ENCODE measurements at regions not wholly inside any gene's neighbourhood (a gene's known extent, or its start where the extent isn't known, plus 50 kb on each side); places are given as distances from the start of the nearest gene placed in this dataset.

DNA sequence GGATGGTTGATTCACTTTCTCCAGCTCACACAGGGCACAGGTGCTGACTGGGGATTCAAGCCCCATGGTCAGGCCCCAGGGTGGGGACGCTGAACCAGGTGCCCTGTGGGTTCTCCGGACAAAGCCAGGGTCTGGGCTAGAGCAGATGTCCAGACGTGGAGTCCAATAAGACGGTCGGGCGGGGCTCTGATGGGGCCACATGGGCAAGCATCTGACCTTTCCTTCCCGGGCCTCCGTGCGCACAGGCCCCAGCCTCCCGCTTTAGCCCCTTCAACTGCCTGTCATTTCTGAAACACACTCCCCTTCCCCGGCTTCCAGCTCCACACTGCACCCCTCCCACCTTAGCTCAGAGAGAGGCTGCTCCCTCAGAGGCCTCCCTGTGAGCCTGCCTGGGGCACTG is 153.0 kb upstream of the PPP2R2D start:
- no peak overlapping the region for H3K27ac ChIP-seq (ENCODE audit: low read depth, low read length)
- H3K9me2 ChIP-seq (replicated peaks; ENCODE audit: control insufficient read depth, low read length) = no peaks in the 10 kb centered on the region
- H3F3A ChIP-seq (ENCODE audit: control insufficient read depth, insufficient read depth) = no peaks in the 10 kb centered on the region
- H3K36me3 ChIP-seq (ENCODE audit: control insufficient read depth, low read length) = no peaks in the 10 kb centered on the region
- H3K27me3 ChIP-seq (ENCODE audit: control insufficient read depth, low read length) = no peaks in the 10 kb centered on the region
- no peaks in the 10 kb centered on the region for H3K79me2 ChIP-seq (ENCODE audit: control insufficient read depth, low read length)
- H3K4me2 ChIP-seq (ENCODE audit: low read length) = no peak overlapping the region
- H3K4me3 ChIP-seq (ENCODE audit: low read length) = no peak overlapping the region
- H3K9me3 ChIP-seq (ENCODE audit: control insufficient read depth, insufficient read depth, low read length) = no peaks in the 10 kb centered on the region
- H4K20me1 ChIP-seq (ENCODE audit: control insufficient read depth, insufficient read depth, low read depth, low read length) = no peaks in the 10 kb centered on the region
- no peaks in the 10 kb centered on the region for H3K4me1 ChIP-seq (ENCODE audit: control insufficient read depth, low read length)
- TF ChIP-seq, protein P1, sequence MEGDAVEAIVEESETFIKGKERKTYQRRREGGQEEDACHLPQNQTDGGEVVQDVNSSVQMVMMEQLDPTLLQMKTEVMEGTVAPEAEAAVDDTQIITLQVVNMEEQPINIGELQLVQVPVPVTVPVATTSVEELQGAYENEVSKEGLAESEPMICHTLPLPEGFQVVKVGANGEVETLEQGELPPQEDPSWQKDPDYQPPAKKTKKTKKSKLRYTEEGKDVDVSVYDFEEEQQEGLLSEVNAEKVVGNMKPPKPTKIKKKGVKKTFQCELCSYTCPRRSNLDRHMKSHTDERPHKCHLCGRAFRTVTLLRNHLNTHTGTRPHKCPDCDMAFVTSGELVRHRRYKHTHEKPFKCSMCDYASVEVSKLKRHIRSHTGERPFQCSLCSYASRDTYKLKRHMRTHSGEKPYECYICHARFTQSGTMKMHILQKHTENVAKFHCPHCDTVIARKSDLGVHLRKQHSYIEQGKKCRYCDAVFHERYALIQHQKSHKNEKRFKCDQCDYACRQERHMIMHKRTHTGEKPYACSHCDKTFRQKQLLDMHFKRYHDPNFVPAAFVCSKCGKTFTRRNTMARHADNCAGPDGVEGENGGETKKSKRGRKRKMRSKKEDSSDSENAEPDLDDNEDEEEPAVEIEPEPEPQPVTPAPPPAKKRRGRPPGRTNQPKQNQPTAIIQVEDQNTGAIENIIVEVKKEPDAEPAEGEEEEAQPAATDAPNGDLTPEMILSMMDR (IDR thresholded peaks at IDR 0.05; ENCODE audit: low read depth, low read length, poor library complexity, severe bottlenecking) = no peak
- TF ChIP-seq EZH2phosphoT487 (IDR thresholded peaks at IDR 0.05; ENCODE audit: borderline replicate concordance, low read length) = no peak

DNA sequence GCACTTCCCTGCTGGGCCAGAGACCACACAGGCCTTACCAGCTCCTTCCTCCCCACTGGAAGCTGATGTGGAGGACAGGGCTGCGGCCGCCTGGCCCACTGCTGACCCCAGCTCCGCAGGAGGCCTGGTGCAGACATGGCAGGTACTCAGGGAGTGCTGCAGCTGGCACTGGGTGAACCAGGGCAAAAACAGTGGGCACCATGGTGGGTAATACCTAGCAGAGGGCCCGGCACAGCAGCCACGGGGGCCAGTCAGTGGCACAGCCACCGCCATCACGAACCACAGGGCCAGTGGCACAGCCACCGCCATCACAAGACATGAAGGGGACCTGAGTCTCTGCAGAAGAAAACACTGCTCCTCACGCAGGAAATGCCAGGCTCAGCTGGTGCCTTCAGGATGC is 152.6 kb upstream of the PPP2R2D start:
- no peak overlapping the region for H3K4me3 ChIP-seq (ENCODE audit: low read length)
- H3K27me3 ChIP-seq (ENCODE audit: control insufficient read depth, low read length) = no peaks in the 10 kb centered on the region
- no peaks in the 10 kb centered on the region for H4K20me1 ChIP-seq (ENCODE audit: control insufficient read depth, insufficient read depth, low read depth, low read length)
- H3K4me2 ChIP-seq (ENCODE audit: low read length) = no peak overlapping the region
- H3K79me2 ChIP-seq (ENCODE audit: control insufficient read depth, low read length) = no peaks in the 10 kb centered on the region
- H3K27ac ChIP-seq (ENCODE audit: low read depth, low read length) = no peak overlapping the region
- no peaks in the 10 kb centered on the region for H3F3A ChIP-seq (ENCODE audit: control insufficient read depth, insufficient read depth)
- no peaks in the 10 kb centered on the region for H3K36me3 ChIP-seq (ENCODE audit: control insufficient read depth, low read length)
- no peak for TF ChIP-seq EZH2phosphoT487 (IDR thresholded peaks at IDR 0.05; ENCODE audit: borderline replicate concordance, low read length)
- TF ChIP-seq, protein P1 (IDR thresholded peaks at IDR 0.05; ENCODE audit: low read depth, low read length, poor library complexity, severe bottlenecking) = no peak
- no peaks in the 10 kb centered on the region for H3K9me2 ChIP-seq (replicated peaks; ENCODE audit: control insufficient read depth, low read length)
- no peaks in the 10 kb centered on the region for H3K4me1 ChIP-seq (ENCODE audit: control insufficient read depth, low read length)
- no peaks in the 10 kb centered on the region for H3K9me3 ChIP-seq (ENCODE audit: control insufficient read depth, insufficient read depth, low read length)

DNA sequence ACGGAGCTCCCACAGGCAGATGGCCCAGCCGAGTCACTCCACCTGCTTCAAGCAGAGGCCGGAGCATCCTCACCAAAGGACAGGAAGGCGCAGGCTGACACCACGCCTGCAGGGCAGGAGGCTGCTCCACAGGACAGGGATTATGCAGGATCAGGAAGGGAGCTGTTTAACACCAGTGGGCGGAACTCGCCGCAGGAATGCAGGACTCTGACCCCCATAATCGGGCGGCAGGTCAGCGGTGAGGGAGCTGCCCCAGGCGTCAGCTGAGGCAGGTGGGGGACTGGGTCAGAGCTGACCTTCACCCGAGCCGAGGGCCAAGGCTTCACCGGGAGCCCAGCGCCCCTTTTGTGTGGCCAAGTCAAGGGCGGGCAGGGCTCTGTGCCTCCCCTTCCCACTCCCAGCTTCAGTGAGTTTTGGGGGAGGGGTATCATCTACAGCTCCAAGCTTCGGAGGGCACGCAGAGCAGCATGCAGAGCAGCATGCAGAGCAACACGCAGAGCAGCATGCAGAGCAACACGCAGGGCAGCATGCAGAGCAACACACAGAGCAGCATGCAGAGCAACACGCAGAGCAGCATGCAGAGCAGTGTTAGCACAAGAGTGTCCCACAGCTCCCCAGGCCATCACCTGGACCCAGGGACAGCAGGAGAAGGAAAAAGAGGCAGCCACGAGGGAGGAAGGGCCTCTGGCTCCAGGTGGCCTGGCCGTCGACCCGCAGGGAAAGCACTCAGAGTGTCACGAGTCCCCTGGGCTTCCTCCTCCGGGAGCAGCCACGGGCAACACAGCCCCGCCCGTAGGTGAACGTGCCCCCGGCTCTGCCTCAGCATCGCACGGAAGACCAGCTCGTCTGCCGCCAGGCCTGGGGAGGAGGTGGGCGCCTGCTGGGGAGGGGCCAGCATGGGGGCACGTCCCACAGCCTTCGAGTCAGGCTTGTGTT is 151.7 kb upstream of the PPP2R2D start:
- H3K36me3 ChIP-seq (ENCODE audit: control insufficient read depth, low read length) = no peaks in the 10 kb centered on the region
- no peaks in the 10 kb centered on the region for H3K27me3 ChIP-seq (ENCODE audit: control insufficient read depth, low read length)
- H3K27ac ChIP-seq (ENCODE audit: low read depth, low read length) = no peak overlapping the region
- H3K79me2 ChIP-seq (ENCODE audit: control insufficient read depth, low read length) = no peaks in the 10 kb centered on the region
- no peak overlapping the region for H3K4me3 ChIP-seq (ENCODE audit: low read length)
- H3K9me3 ChIP-seq (ENCODE audit: control insufficient read depth, insufficient read depth, low read length) = no peaks in the 10 kb centered on the region
- H4K20me1 ChIP-seq (ENCODE audit: control insufficient read depth, insufficient read depth, low read depth, low read length) = no peaks in the 10 kb centered on the region
- no peak overlapping the region for H3K4me2 ChIP-seq (ENCODE audit: low read length)
- no peaks in the 10 kb centered on the region for H3K9me2 ChIP-seq (replicated peaks; ENCODE audit: control insufficient read depth, low read length)
- TF ChIP-seq EZH2phosphoT487 (IDR thresholded peaks at IDR 0.05; ENCODE audit: borderline replicate concordance, low read length) = no peak
- TF ChIP-seq, protein P1 (IDR thresholded peaks at IDR 0.05; ENCODE audit: low read depth, low read length, poor library complexity, severe bottlenecking) = no peak
- H3F3A ChIP-seq (ENCODE audit: control insufficient read depth, insufficient read depth) = no peaks in the 10 kb centered on the region
- H3K4me1 ChIP-seq (ENCODE audit: control insufficient read depth, low read length) = no peaks in the 10 kb centered on the region

Data from DOHH2 (cell line).